ENCODE measurements at regions not wholly inside any gene's neighbourhood (a gene's known extent, or its start where the extent isn't known, plus 50 kb on each side); places are given as distances from the start of the nearest gene placed in this dataset.

- no peak overlapping the region for H3K27ac ChIP-seq
- TF ChIP-seq CTCF (conservative IDR thresholded peaks at IDR 0.05): no peak
Observed at GRCh38 chr12:24226745-24227350, 277.4 kb upstream of the SOX5 start.

DNA sequence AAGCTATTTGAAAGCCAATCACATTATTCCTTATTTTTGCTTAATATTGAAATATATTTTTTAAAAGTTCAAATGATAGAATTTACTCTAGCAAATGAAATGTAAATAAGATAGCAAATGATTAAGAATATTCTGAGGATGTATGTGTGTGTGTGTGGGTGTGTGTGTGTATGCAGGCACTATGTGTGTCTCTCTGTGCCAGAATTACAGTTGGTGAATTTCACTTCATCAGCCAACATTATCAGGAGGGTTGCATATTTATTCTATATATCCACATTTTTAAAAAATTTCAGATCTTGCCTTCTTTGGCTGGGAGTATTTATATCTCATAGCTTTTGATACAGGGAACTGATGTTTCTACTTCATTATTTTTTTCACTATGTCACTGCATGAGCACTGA lies 274.9 kb upstream of the SOX5 start:
- no peak overlapping the region for H3K27ac ChIP-seq
- TF ChIP-seq CTCF (conservative IDR thresholded peaks at IDR 0.05): no peak

DNA sequence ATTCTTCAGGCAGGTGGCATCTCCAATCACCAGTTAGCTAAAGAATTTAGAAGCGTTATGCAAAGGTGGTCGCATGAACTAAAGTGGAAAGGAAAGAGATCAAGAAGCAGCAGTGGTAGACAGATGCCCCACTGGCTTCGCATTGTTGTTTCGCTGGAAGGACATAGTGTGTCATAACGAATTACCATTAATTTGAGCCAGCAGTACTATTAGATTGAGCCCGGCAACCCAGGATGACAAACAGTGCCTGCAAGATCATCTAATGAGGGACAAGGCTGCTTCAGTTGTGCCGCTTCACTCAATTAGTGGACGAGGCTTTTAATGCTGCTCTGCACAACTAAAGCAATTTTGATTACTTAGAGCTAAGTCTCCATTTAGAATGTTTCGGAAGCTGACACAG lies 274.5 kb upstream of the SOX5 start:
- TF ChIP-seq CTCF (conservative IDR thresholded peaks at IDR 0.05): no peak
- no peak overlapping the region for H3K27ac ChIP-seq

- H3K27ac ChIP-seq: no peak overlapping the region
- TF ChIP-seq CTCF (conservative IDR thresholded peaks at IDR 0.05): no peak
Observed at GRCh38 chr12:24222968-24223367, 273.5 kb upstream of the SOX5 start.

GRCh38 chr12:24212496-24212895 lies 263.0 kb upstream of the SOX5 start:
- TF ChIP-seq CTCF (conservative IDR thresholded peaks at IDR 0.05): no peak
- H3K27ac ChIP-seq: no peak overlapping the region

DNA sequence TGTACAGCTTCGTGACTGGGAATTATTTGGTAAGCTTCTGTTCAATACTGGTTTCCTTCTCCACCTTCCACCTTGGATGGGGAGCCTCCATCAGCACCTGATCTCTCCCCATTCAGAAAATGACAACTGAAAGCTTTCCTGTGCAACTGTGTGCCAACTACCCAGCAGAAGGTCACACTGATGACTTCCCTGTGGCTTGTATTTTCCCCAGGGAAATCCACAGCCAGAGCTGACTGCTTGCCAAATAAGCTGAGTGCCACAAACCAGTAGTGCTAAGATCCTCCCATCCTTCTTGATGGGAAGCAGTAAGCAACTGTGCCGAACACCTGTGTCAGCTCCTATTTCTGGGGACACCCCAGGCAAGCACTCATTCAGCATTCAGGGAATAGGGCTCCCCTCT lies 257.2 kb upstream of the SOX5 start:
- no peak for TF ChIP-seq CTCF (conservative IDR thresholded peaks at IDR 0.05)
- H3K27ac ChIP-seq: no peak overlapping the region

DNA sequence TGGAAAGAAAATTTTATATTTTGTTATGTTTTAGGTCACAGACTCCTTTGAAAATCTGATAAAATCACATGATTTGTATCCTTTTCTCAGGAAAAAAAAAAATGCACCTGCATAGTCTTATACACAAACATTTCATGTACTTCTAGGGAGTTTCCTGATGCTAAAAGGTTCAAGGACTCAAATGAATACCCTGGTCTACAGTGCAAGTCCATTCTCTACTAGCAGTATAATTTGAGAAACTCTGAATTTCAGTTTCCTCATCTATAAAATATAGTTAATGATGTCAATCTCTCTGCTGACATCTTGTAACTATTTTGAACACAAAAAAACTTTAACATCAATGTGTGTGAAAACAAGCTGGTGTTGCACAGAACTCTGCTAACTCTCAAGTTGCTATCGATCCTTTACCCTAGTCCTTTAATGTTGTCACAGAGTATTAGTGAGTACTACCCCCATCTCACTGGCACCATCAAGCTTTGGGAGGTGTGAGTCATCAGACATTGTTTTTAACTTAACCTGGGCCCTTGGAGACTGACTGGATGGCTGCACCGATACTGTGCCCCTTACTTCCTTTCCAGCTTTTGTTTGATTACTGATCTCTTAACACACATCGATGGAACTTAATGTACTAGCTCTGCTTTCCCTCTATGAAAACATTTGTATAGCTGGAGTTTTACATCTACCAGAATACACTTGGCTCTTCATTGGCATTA lies 251.9 kb upstream of the SOX5 start:
- no peak overlapping the region for H3K27ac ChIP-seq
- no peak for TF ChIP-seq CTCF (conservative IDR thresholded peaks at IDR 0.05)

All from VCaP (cell line).